Testis (tissue), 2 donors: ENCODE measurements at regions not wholly inside any gene's neighbourhood (a gene's known extent, or its start where the extent isn't known, plus 50 kb on each side); places are given as distances from the start of the nearest gene placed in this dataset.

ENCODE experiments used
- DNase-seq: peaks from one replicate; pipeline ENCODE4 v3.0.0-alpha.2; 2019
- H3K27ac ChIP-seq, 2 donors: fragments of 200-600 bp; sonication (generic); one replicate each; pipeline ENCODE4 v1.5.1; 2019
- H3K27me3 ChIP-seq: fragments of 200-600 bp; sonication (generic); one replicate; pipeline ENCODE4 v1.5.1; 2019
- H3K36me3 ChIP-seq: fragments of 200-600 bp; sonication (generic); one replicate; pipeline ENCODE4 v1.5.1; 2017; ENCODE audit warnings: low read depth; ENCODE audit errors: missing control alignments
- H3K4me1 ChIP-seq: fragments of 200-600 bp; sonication (generic); one replicate; pipeline ENCODE4 v1.5.1; 2019
- H3K4me3 ChIP-seq, 2 donors: fragments of 200-600 bp; sonication (generic); one replicate each; pipeline ENCODE4 v1.5.1; 2017 to 2019
- H3K9me3 ChIP-seq: fragments of 200-600 bp; sonication (generic); one replicate; pipeline ENCODE4 v1.5.1; 2017
- CTCF ChIP-seq, 3 experiments: fragments of 450-650 bp in 2 of 3; fragments of 200-600 bp in 1 of 3; sonication (generic) in 1 of 3; IDR thresholded peaks; one replicate each; pipeline ENCODE4 v1.5.1; 2016 to 2019; ENCODE audit warnings: antibody characterized with exemption in 3 of 3, mild to moderate bottlenecking in 2 of 3, moderate library complexity in 1 of 3
- POLR2A ChIP-seq: fragments of 450-650 bp; IDR thresholded peaks from one replicate; pipeline ENCODE4 v1.6.1; 2017; ENCODE audit warnings: antibody characterized with exemption, mild to moderate bottlenecking, moderate library complexity
- WGBS, 2 donors: methylation state at CpG; one replicate each; pipeline ENCODE4 v1.1.5; 2018; 5-methylcytosine and 5-hydroxymethylcytosine counted together
- intact Hi-C: fragments of 100-400 bp; cut with DNase I; formaldehyde crosslinking; loops from one replicate; pipeline ENCODE4 v1.15.1; 2023; ENCODE audit warnings: low total_unique reads

- Histone ChIP-seq H3K27me3 (no peaks in the 10 kb centered on the region), H3K36me3 (no peaks in the 10 kb centered on the region), H3K4me3 (no peak overlapping the region), H3K27ac (no peak overlapping the region), H3K4me1 (no peaks in the 10 kb centered on the region), H3K9me3 (no peaks in the 10 kb centered on the region)
- TF ChIP-seq POLR2A = no peak
- TF ChIP-seq CTCF (IDR thresholded peaks at IDR 0.05) = no peak
- 53 to 70% methylated on average over 1 of the region's 1 CpG for WGBS, 2 donors
- DNase-seq = no peak
- intact Hi-C loops = no loop called here
These were observed 267.3 kb upstream of the HAND2 start for GRCh38 chr4:173797296-173797695.

- TF ChIP-seq CTCF (IDR thresholded peaks at IDR 0.05) = no peak
- H3K27ac ChIP-seq = no peak overlapping the region
- DNase-seq = no peak
- no peak overlapping the region for H3K4me3 ChIP-seq
- intact Hi-C loops = no loop called here
- H3K9me3 ChIP-seq = no peaks in the 10 kb centered on the region
- H3K36me3 ChIP-seq = no peaks in the 10 kb centered on the region
- H3K27me3 ChIP-seq = no peaks in the 10 kb centered on the region
- no peaks in the 10 kb centered on the region for H3K4me1 ChIP-seq
- 75 to 79% methylated on average over 2 of the region's 2 CpGs for WGBS, 2 donors
These were observed 264.6 kb upstream of the HAND2 start for GRCh38 chr4:173794662-173795061.

DNA sequence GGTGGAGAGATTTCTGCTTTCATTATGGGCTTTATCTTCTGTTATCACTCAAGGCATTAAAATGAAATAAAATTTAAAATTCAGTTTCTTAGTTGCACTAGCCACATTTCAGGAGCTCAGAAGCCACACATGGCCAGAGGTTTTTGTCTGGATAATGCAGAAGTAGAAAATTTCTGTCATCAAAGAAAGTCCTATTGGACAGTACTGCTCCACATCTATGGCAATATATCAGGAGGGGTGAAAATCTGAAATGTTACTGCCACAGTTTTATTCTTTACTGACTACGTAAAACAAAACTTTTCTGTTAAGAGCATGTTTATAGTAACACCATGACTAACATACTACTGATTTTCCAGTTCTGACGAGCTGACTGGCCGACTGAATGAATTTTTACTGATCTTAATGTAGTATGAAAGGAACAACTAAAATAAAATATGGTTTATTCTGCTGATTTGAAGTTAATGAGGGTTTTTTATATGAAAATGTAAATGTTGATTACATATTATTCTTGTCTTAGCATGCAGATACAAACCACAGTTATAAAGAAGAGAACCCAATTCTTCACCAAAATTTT, 264.0 kb upstream of the HAND2 start:
- no peak for TF ChIP-seq POLR2A
- TF ChIP-seq CTCF (IDR thresholded peaks at IDR 0.05) = no peak
- Histone ChIP-seq H3K36me3 (no peaks in the 10 kb centered on the region), H3K27me3 (no peaks in the 10 kb centered on the region), H3K9me3 (no peaks in the 10 kb centered on the region), H3K27ac (no peak overlapping the region), H3K4me1 (no peaks in the 10 kb centered on the region), H3K4me3 (no peak overlapping the region)
- DNase-seq = no peak
- intact Hi-C loops = no loop called here
- 86 to 91% methylated on average over 3 of the region's 3 CpGs for WGBS, 2 donors

DNA sequence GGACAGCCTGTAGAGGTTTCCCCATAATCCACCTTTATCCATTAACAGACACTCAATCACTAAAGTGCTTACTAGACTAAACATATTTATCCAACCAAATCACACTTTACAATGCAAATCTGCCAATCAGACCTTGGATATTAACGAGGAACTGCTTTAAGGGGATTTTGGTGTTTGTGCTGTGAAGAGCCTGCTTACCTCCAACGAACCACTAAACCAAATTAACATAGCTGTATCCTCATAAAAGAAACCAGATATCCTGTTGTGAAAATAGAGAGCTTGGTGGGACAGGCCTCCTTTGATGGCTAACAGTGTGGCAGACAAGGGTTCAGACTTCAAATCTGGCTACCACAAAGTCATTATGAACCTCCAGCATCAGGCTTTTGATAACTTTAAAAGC, 252.6 kb upstream of the HAND2 start:
- H3K27me3 ChIP-seq = no peaks in the 10 kb centered on the region
- no peaks in the 10 kb centered on the region for H3K4me1 ChIP-seq
- no peaks in the 10 kb centered on the region for H3K36me3 ChIP-seq
- 59 to 62% methylated on average over 2 of the region's 2 CpGs for WGBS, 2 donors
- no peaks in the 10 kb centered on the region for H3K9me3 ChIP-seq
- TF ChIP-seq CTCF (IDR thresholded peaks at IDR 0.05) = no peak
- no peak for TF ChIP-seq POLR2A
- DNase-seq = no peak
- no peak overlapping the region for H3K27ac ChIP-seq
- no peak overlapping the region for H3K4me3 ChIP-seq
- intact Hi-C loops = no loop called here

DNA sequence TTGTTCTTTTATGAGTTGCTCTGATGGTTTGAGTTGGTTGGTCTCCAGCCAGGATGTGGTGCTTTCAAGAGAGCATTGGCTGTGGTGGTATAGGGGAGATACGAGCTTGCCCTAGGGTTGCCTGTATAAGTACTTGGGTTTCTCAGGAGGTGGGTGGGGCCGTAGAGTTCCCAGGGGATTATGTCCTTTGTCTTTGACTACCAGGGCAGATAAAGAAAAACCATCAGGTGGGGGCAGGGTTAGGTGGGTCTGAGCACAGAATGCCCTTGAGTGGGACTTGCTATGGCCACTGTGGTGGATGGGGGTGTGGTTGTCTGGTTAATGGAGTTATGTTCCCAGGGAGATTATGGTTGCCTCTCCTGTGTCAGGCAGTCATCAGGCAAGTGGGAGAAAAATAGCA, 247.9 kb upstream of the HAND2 start:
- DNase-seq = no peak
- Histone ChIP-seq H3K9me3 (no peaks in the 10 kb centered on the region), H3K27me3 (no peaks in the 10 kb centered on the region), H3K27ac (no peak overlapping the region), H3K4me1 (no peaks in the 10 kb centered on the region), H3K36me3 (no peaks in the 10 kb centered on the region), H3K4me3 (no peak overlapping the region)
- intact Hi-C loops = no loop called here
- 84 to 88% methylated on average over 2 of the region's 2 CpGs for WGBS, 2 donors
- TF ChIP-seq CTCF (IDR thresholded peaks at IDR 0.05) (no peak), POLR2A (no peak)
